ENCODE measurements at regions not wholly inside any gene's neighbourhood (a gene's known extent, or its start where the extent isn't known, plus 50 kb on each side); places are given as distances from the start of the nearest gene placed in this dataset.

DNA sequence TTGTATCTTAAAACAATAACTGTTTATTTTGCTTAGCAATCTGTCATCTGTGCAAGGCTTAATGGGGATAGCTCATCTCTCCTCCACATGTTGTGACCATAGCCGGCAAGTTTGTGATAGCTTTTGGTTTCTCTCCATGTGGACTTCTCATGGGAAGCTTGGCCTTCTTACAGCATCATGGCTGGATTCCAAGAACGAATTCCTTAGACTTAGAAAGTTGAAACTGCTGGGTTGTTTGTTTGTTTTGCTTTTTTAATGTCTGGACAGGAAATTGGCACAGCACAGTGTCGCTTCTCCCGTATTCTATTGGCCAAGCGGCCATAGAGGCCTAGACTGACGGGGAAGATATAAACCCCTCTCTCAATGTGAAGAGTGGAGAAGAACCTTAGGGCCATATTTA is 61.0 kb upstream of the PRDM9 start:
- no peak for TF ChIP-seq EZH2 (IDR thresholded peaks at IDR 0.05; ENCODE audit: borderline replicate concordance, insufficient read depth, low read depth, low read length, poor library complexity, severe bottlenecking)
- TF ChIP-seq, protein P1, sequence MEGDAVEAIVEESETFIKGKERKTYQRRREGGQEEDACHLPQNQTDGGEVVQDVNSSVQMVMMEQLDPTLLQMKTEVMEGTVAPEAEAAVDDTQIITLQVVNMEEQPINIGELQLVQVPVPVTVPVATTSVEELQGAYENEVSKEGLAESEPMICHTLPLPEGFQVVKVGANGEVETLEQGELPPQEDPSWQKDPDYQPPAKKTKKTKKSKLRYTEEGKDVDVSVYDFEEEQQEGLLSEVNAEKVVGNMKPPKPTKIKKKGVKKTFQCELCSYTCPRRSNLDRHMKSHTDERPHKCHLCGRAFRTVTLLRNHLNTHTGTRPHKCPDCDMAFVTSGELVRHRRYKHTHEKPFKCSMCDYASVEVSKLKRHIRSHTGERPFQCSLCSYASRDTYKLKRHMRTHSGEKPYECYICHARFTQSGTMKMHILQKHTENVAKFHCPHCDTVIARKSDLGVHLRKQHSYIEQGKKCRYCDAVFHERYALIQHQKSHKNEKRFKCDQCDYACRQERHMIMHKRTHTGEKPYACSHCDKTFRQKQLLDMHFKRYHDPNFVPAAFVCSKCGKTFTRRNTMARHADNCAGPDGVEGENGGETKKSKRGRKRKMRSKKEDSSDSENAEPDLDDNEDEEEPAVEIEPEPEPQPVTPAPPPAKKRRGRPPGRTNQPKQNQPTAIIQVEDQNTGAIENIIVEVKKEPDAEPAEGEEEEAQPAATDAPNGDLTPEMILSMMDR (IDR thresholded peaks at IDR 0.05), result no peak
